Adrenal gland (tissue), 9 donors: ENCODE measurements at regions not wholly inside any gene's neighbourhood (a gene's known extent, or its start where the extent isn't known, plus 50 kb on each side); places are given as distances from the start of the nearest gene placed in this dataset.

Experiments
- DNase-seq, 7 donors: peaks; one replicate each; pipeline ENCODE4 v3.0.0-alpha.2; 2019 to 2020
- H3K27ac ChIP-seq, 5 donors: fragments of 200-600 bp; sonication (generic) in 4 of 5; 1 replicate in 3 of 5; 2 replicates in 2 of 5; pipeline versions ENCODE4 v1.5.1 to v1.8.0; 2016 to 2020; ENCODE audit warnings: mild to moderate bottlenecking in 1 of 5
- H3K27me3 ChIP-seq: fragments of 200-600 bp; 2 replicates; pipeline ENCODE4 v1.8.0; 2021
- H3K36me3 ChIP-seq, 2 donors: fragments of 200-600 bp; replicated peaks in 1 of 2; 1 replicate in 1 of 2; 2 replicates in 1 of 2; pipeline versions ENCODE4 v1.5.1 to v1.8.0; 2018 to 2022
- H3K4me1 ChIP-seq, 2 donors: fragments of 200-600 bp; replicated peaks in 1 of 2; 1 replicate in 1 of 2; 2 replicates in 1 of 2; pipeline versions ENCODE4 v1.5.1 to v1.8.0; 2018 to 2021
- H3K4me3 ChIP-seq, 4 donors: fragments of 200-600 bp; sonication (generic) in 3 of 4; one replicate each; pipeline ENCODE4 v1.5.1; 2016 to 2018
- H3K9me3 ChIP-seq, 3 donors: fragments of 200-600 bp; sonication (generic) in 1 of 3; replicated peaks in 1 of 3; 1 replicate in 2 of 3; 2 replicates in 1 of 3; pipeline versions ENCODE4 v1.5.1 to v1.8.0; 2016 to 2021
- POLR2A ChIP-seq, 2 donors: fragments of 450-650 bp; IDR thresholded peaks; one replicate each; pipeline ENCODE4 v1.6.1; 2017; ENCODE audit warnings: antibody characterized with exemption in 2 of 2, mild to moderate bottlenecking in 2 of 2, moderate library complexity in 1 of 2
- WGBS, 4 donors: extraction: QIAGEN DNeasy Blood & Tissue Kit in 2 of 4; methylation state at CpG; one replicate each; pipeline versions ENCODE4 v1.1.5 to v1.1.7; 2013 to 2017; 5-methylcytosine and 5-hydroxymethylcytosine counted together
- intact Hi-C, 2 donors: fragments of 100-400 bp; cut with DNase I; formaldehyde crosslinking; loops; one replicate each; pipeline versions ENCODE4 v1.14.1 to v1.15.0; 2022 to 2023
- TF ChIP-seq, protein P1 (sequence below), 6 experiments: fragments of 450-650 bp in 4 of 6; fragments of 200-600 bp in 2 of 6; sonication (generic) in 1 of 6; IDR thresholded peaks; 1 replicate in 5 of 6; 2 replicates in 1 of 6; pipeline versions ENCODE4 v1.5.1 to v1.8.0; 2016 to 2021; ENCODE audit warnings: antibody characterized with exemption in 6 of 6, mild to moderate bottlenecking in 2 of 6, moderate library complexity in 1 of 6
- donor health status: healthy with polysubstance abuse.
- donor health status: Bipolar disorder and iron deficiency.
- donor health status: DM: yes; HTN: yes; CAD: no.
- donor health status: DM: no; HTN: no; CAD: no.
- donor health status: DM: no; HTN: no; CAD: no.

DNA sequence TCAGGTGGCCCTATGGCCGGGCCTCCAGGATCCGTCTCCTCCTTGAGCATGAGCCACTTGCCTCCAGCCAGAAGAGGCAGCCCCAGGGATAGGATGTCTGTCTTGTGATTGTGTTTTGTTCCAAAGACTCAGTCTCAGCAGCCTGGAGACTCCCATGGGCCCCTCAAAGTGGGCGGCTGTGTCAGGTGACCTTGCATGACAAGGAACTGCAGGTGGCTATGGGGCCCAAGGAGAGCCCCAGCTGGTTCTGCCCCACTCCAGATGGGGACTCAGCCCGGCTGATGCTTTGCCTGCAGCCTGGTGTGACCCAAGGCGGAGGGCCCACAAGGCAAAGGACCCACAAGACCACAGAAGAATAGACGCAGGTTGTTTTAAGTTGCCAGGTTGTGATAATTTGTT, 284.3 kb upstream of the IRX4 start:
- Histone ChIP-seq H3K27me3 (peaks cover 15% of the 10 kb centered on the region), H3K36me3 (no peaks in the 10 kb centered on the region), H3K4me3 (no peak overlapping the region), H3K27ac (no peak overlapping the region), H3K9me3 (no peaks in the 10 kb centered on the region), H3K4me1 (no peaks in the 10 kb centered on the region)
- no peak for TF ChIP-seq POLR2A (IDR thresholded peaks at IDR 0.05)
- TF ChIP-seq, protein P1, sequence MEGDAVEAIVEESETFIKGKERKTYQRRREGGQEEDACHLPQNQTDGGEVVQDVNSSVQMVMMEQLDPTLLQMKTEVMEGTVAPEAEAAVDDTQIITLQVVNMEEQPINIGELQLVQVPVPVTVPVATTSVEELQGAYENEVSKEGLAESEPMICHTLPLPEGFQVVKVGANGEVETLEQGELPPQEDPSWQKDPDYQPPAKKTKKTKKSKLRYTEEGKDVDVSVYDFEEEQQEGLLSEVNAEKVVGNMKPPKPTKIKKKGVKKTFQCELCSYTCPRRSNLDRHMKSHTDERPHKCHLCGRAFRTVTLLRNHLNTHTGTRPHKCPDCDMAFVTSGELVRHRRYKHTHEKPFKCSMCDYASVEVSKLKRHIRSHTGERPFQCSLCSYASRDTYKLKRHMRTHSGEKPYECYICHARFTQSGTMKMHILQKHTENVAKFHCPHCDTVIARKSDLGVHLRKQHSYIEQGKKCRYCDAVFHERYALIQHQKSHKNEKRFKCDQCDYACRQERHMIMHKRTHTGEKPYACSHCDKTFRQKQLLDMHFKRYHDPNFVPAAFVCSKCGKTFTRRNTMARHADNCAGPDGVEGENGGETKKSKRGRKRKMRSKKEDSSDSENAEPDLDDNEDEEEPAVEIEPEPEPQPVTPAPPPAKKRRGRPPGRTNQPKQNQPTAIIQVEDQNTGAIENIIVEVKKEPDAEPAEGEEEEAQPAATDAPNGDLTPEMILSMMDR (IDR thresholded peaks at IDR 0.05): no peak
- WGBS, 4 donors: 61 to 77% (median 73%) methylated on average over 4 to 6 of the region's 6 CpGs
- no peak for DNase-seq
- intact Hi-C loops: no loop called here

DNA sequence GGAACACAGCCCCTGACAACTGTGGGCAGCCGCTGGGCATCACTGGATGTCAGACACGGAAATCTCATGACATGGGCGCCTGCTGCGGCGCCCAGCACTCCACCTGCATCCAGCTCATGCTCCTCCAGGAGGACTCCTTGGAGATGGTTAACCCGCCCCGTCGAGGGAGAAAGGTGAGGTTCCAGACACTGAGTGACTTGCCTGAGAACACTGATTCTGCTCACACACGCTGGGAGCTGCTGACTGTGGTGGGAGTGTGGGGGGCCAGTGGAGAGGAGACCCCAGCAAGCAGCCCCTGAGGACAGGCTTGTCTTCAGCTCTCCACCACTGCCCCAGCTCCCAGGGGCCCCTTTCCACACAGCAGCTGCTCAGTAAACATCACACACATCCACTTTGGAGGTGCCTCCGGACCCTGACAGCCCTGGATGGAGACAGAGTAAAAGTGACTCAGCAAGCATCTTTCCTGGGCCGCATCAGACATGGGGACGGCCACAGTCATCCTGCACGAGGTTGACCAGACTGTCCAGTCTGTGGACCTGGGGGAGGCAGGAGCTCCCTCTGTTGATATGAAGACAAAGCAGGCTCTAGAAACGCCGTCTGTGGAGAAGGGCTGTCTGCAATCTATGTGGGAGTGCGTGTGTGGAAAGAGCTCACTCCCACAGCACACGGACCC, 283.7 kb upstream of the IRX4 start:
- WGBS, 4 donors: 75 to 84% (median 79%) methylated on average over 7 to 17 of the region's 17 CpGs
- H3K27me3 ChIP-seq: peaks cover 15% of the 10 kb centered on the region
- intact Hi-C loops: no loop called here
- no peaks in the 10 kb centered on the region for H3K4me1 ChIP-seq
- TF ChIP-seq POLR2A (IDR thresholded peaks at IDR 0.05): no peak
- TF ChIP-seq, protein P1 (IDR thresholded peaks at IDR 0.05): no peak
- H3K9me3 ChIP-seq: no peaks in the 10 kb centered on the region
- DNase-seq: no peak
- H3K4me3 ChIP-seq: no peak overlapping the region
- no peaks in the 10 kb centered on the region for H3K36me3 ChIP-seq
- no peak overlapping the region for H3K27ac ChIP-seq

DNA sequence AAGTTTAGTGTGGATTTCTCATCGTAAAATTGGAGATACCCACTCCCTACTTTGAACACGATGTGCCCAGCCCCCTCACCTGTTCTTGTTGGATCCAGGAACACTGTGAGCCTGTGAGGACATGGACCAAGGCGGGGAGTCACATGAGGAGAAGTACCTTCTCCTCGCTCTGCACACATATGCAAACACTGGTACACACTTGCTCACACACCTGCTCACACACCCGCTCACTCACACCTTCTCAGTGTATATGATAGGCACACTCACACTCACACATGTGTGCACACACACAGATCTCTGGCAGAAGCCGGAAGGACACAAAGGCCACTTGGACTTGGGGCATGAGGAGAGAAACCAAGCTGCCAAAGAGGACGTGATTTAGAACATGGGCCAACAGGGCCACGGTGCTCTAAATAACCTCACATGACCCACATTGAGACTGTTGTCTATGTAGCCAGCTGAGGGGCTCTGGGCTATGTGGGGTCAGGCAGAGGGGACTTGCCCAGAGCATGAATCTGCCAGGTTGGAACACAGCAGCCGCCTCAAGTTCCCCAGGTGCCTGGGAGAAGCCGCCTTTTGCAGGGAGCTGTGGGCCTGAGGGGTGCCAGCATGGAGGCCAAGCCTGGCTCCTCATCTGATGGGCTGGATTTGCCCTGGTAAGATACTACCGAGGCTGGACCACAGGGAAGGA, 283.0 kb upstream of the IRX4 start:
- TF ChIP-seq, protein P1 (IDR thresholded peaks at IDR 0.05): no peak
- TF ChIP-seq POLR2A (IDR thresholded peaks at IDR 0.05): no peak
- H3K27ac ChIP-seq: no peak overlapping the region
- H3K27me3 ChIP-seq: peaks cover 15% of the 10 kb centered on the region
- no peak for DNase-seq
- H3K4me3 ChIP-seq: no peak overlapping the region
- H3K9me3 ChIP-seq: no peaks in the 10 kb centered on the region
- H3K36me3 ChIP-seq: no peaks in the 10 kb centered on the region
- intact Hi-C loops: no loop called here
- WGBS, 4 donors: 63 to 76% (median 66%) methylated on average over 9 to 11 of the region's 11 CpGs
- H3K4me1 ChIP-seq: no peaks in the 10 kb centered on the region

DNA sequence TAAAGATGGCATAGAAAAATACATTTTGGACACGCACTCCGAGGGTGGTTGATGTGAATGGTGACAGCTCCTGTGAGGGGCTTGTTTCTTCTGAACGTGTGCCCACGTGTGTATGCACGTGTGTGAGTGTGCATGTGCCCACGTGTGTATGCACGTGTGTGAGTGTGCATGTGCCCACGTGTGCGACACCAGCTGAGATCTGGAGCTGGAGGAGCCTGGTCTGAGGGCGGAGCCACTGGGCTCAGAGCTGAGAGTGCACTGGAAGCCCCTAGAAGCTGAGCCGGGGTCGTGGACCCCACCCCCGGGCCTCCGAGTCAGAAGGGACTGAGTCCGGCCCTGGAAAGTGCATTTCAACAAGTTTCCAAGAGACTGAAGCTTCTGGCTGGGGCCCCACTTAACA, 282.5 kb upstream of the IRX4 start:
- Histone ChIP-seq H3K36me3 (no peaks in the 10 kb centered on the region), H3K27me3 (peaks cover 11% of the 10 kb centered on the region), H3K4me1 (no peaks in the 10 kb centered on the region), H3K27ac (no peak overlapping the region), H3K9me3 (no peaks in the 10 kb centered on the region), H3K4me3 (no peak overlapping the region)
- DNase-seq: no peak
- 56 to 67% (median 58%) methylated on average over 14 to 15 of the region's 15 CpGs for WGBS, 4 donors
- intact Hi-C loops: no loop called here
- TF ChIP-seq POLR2A (IDR thresholded peaks at IDR 0.05): no peak
- TF ChIP-seq, protein P1 (IDR thresholded peaks at IDR 0.05): no peak
